ENCODE measurements at regions not wholly inside any gene's neighbourhood (a gene's known extent, or its start where the extent isn't known, plus 50 kb on each side); places are given as distances from the start of the nearest gene placed in this dataset.
"Not testable (repeated sequence)": the region's sequence is repeated elsewhere in the genome, so short reads cannot be mapped to it uniquely, and the experiment has no call there.

GRCh38 chr3:159045279-159045885, 243.5 kb downstream of the MFSD1 start:
- no peak for DNase-seq

- DNase-seq = no peak
These were observed 245.5 kb downstream of the MFSD1 start for GRCh38 chr3:159047361-159047760.

GRCh38 chr3:159052494-159052893, 250.6 kb downstream of the MFSD1 start:
- DNase-seq = not testable (repeated sequence)

GRCh38 chr3:159057621-159058020, 255.8 kb downstream of the MFSD1 start:
- DNase-seq = no peak

DNA sequence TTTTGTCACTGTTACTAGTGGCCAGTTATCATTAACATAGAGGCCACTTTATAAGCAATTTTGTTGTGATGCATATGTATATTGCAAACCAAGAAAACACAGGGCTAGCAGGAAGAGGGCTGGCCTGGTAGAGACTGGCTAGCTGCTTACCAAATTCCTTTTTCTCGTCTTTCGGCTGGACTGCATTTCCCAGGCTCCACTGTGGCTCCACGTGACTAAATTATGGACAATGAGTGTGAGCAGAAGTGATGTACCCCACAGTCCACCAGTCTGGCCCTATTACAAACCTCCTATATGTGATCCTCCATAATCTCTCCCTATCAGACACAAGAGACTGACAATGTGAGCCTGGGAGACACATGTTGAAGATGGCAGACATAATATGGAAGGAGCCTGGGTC, 257.0 kb downstream of the MFSD1 start:
- no peak for DNase-seq

DNA sequence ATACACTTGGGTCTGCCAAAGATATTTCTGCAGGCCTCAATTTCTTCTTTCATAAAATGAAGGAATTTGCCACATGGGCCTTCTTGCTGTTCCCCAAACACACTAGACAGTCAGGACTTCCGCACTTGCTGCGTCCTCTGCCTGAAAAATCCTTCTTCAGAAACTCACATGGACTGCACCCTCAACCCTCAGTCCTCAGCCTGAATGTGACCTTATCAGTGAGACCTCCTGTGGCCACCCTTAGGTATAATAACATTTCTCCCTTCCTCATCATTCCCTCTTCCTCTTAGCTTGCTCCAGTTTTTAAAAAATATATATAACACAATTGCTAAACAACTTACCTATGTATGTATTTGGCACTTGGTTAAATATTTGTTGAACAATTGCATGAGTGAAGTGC, 257.5 kb downstream of the MFSD1 start:
- DNase-seq = no peak

DNA sequence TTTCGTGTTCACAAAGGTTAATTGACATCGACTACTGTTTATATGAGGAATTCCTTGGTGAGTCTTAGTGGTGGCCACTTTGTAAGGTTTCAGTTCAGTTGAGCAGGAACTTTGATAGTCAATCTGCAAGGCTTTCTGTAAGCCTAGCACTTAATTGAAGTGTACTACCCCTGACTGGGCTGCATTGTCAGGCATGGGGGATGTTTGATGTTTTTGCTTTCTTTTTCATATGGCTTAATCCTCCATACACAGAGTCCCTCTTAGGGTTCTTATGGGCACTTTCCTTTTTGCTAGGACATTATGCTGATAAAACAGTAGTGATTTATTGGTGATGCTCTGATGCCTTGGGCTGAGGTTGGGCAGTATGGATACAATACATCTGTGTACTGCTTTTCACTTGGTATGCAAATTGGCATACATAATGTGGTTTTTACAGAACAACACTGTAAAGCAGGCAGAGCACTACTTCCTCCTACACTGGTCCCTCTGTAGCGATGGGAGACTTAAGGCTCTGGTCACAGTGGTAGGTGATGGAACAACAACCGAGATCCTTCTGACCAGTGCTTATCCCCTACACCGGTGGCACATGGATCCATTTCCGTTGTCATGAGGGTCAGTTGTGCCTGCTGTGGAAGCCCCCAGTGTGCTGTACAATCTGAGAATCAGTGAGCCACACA, 261.0 kb downstream of the MFSD1 start:
- DNase-seq = no peak

DNA sequence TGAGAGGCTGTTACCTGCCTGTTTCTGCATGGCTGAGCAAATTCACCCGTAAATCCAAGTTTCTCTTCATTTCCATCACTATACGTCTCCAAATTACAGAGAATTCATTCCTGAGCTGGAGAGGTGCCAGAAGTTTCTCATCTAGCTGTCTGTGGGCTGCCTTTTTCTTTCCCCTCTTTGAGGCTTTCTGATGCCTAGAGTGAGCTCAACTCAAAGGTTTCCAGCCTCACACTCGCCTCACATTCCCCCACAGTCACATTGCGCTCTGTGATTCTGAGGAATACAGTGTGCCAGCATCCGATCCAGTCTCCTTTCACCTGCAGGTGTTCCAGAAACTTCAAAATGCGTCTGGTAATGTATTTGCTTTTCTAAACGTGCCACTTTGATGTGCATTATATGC, 267.2 kb downstream of the MFSD1 start, which contains the start of gene IQCJ:
IQCJ (plus strand) TSS at position 229 of the 400 bp plus-strand sequence.
- no peak for DNase-seq

DNA sequence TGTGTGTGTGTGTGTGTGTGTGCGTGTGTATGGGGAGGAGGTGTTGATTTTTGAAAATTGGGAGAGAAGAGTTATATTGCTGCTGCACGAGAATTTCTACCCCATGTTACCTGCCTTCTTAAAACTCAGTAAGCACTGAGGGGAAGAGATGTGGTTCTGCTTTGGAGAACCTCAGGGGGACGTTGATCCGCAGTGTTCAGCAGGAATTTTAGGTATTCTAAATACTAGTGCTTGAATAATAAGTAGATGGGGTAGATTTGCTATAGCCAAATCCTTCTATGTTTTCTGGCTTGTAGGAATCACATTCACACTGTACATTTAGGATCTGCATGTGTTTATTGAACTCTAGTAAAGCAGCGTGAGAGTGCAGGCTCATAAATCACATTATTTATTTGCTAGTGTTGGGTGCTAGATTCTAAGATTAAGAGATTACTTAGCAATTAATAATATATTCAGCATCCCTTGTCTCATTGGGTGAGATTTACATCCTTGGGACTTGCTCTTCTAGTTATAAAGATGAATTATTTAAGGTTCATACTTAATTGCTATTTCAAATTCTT, 268.1 kb downstream of the MFSD1 start:
- no peak for DNase-seq

DNA sequence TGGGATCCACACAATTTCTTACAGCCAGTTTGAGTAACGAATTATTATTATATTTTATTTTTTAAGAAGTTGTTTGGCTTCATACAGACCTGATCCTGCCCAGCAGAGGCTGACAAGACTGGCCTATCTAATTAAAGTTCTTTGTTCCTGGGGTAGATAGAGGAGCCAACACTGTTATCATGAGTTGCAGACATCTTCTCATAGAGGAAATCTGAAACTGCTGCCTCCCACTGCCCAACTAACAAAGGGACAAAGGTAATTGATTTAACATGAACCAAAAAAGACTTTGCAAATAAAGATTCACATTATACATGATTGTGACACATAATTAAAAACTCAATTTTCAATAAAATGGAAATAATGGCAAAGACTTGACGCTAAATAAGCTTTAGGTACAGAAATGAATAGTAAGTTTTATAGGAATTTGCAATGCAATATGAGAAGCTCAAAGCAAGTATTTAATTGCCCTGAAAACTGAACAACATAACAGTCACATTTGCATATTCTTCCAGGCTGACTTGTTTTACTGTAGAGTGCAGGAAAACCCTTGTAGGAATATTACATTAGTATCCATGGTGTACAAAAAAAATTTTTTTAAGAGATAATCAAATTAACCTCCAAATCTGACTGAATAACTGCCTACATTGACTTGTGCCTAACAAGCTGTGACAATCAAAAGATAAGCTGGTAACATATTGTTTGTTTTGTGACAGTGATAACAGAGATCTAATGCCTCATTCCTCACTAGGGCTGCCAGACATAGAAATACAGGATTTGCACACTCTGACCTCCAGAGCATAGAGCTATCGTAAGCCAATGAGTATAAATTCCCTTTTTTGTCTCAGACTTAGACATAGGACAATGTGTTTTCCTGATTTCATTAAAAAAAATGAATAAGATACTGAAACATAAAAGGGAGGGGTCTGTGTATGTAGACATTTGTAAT, 273.2 kb downstream of the MFSD1 start:
- DNase-seq = no peak

GRCh38 chr3:159077860-159078259, 276.0 kb downstream of the MFSD1 start:
- DNase-seq = no peak

GRCh38 chr3:159080256-159080655, 278.4 kb downstream of the MFSD1 start:
- no peak for DNase-seq

DNA sequence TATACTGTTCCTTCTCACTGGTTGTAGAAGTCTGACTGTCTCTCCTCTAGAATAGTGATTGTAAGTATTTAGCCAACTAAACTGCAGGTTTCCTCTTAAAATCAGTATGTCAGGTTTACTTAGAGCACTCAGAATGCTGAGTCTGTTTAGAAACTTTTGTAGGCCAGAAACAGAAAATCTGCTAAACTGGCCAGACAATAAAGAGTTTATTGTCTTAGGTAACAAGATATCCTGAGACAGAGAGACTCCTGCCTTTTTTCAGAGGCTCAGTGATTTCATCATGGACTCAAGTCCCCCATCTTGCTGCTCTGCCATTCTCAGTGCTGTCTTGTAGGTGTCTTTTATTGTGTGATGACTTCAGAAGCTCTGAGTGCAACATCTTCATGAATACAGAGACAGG, 279.0 kb downstream of the MFSD1 start:
- DNase-seq = no peak

DNA sequence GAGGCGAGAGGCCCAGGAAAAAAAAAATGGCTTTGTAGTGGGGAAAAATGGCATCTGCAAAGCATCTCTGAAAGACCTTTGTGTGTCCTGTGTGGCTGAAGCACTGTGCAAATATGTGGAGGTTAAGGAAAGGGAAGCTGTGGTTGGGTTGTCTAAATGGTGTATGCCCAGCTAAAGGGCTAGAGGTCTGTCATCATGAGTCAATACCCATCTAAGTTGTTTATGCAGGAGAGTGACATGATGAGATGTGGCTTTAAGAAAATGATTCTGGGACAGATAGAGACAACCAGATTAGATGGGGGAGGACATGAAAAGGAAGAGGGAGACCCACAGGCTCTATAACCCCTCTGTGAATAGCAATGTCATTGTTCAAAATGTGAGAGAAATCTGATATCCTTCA, 280.7 kb downstream of the MFSD1 start:
- DNase-seq = no peak

- DNase-seq = no peak
These were observed 290.1 kb downstream of the MFSD1 start for GRCh38 chr3:159091936-159092335.

- DNase-seq = no peak
These were observed 300.1 kb downstream of the MFSD1 start for GRCh38 chr3:159102001-159102400.

DNA sequence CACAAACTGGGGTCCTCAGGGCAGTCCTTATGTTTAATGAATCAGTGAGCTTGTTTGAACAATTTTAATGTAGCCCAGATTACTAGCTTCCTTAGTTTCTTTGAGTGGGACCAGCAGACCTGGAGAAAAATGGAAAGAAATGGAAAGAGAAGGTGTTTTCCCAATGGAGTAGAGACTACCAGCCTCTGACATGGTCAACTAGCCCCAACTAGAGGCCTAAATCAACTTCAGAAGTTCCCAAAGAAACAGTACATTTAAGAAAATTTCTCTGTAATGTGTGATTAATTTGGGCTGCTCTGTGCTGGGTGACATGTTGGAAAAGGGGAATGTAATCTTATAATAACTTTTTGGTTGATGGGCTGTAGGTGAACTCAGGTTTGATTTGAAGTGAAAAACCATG, 310.9 kb downstream of the MFSD1 start:
- DNase-seq = no peak

- no peak for DNase-seq
These were observed 311.5 kb downstream of the MFSD1 start for GRCh38 chr3:159113221-159113875.

DNA sequence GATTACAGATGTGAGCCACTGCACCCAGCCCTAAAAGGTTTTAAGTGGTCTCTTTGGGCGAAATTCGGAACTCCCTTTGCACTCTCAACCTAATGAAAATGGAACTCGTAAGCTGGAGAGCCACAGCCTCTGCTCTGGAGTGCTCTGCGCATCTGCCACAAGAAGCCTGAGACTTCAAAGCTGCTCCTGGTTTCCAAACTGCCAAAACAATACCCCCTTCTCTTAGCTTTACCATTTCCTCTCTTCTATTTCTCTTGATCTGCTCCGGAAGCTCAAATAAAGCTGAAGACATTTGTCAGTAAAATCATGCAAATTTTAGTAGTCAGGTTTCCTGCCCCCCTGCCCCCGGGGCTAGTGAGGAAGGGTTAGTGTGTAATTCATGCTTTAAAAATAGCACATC, 312.7 kb downstream of the MFSD1 start:
- DNase-seq = no peak

GRCh38 chr3:159123877-159124276, 322.0 kb downstream of the MFSD1 start:
- DNase-seq = no peak

GRCh38 chr3:159126261-159127020, 324.6 kb downstream of the MFSD1 start:
- DNase-seq = no peak

DNA sequence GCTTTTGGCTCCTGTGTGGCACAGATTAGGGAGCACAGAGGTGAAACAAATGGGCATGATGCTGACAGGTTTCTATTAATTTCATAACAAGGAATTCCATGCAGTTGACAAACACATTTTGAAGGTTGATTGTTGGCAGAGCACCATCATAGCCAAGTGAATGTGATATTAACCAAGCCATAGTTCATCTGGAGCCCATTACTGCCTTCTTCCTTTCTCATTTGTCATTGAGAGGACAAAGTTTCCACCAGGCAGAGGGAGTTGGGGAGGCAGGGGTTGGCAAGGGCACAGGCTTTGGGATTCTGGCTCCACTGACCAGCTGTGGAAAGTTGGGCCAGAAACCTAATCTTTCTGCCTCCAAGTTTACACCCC, 325.2 kb downstream of the MFSD1 start:
- DNase-seq = no peak
